HEK293 (cell line): ENCODE measurements at regions not wholly inside any gene's neighbourhood (a gene's known extent, or its start where the extent isn't known, plus 50 kb on each side); places are given as distances from the start of the nearest gene placed in this dataset.

ENCODE experiments used
- ATF2 ChIP-seq: fragments of 450-650 bp; formaldehyde crosslinking; IDR thresholded peaks from 2 replicates; pipeline ENCODE4 v1.5.1; 2016; ENCODE audit warnings: missing biosample characterization, missing genetic modification characterization, low read depth
- KLF9 ChIP-seq: fragments of 450-650 bp; formaldehyde crosslinking; IDR thresholded peaks from 2 replicates; pipeline ENCODE4 v1.5.1; 2016; ENCODE audit warnings: missing biosample characterization, missing genetic modification characterization, low read depth
- ZBTB17 ChIP-seq: fragments of 450-650 bp; formaldehyde crosslinking; IDR thresholded peaks from 2 replicates; pipeline ENCODE4 v1.5.1; 2016; ENCODE audit warnings: missing biosample characterization, missing genetic modification characterization
- ZBTB21 ChIP-seq: fragments of 450-650 bp; formaldehyde crosslinking; IDR thresholded peaks from 2 replicates; pipeline ENCODE4 v1.5.1; 2017; ENCODE audit warnings: missing biosample characterization, missing genetic modification characterization
- ZNF596 ChIP-seq: fragments of 450-650 bp; IDR thresholded peaks from 2 replicates; pipeline ENCODE4 v1.5.0; 2018; ENCODE audit warnings: missing biosample characterization, mild to moderate bottlenecking, missing genetic modification characterization, moderate library complexity
- TF ChIP-seq, protein P1 (sequence below): fragments of 450-650 bp; formaldehyde crosslinking; IDR thresholded peaks from 2 replicates; pipeline ENCODE4 v1.5.1; 2016; ENCODE audit warnings: missing biosample characterization, missing genetic modification characterization
- TF ChIP-seq, protein P2 (sequence below): fragments of 450-650 bp; formaldehyde crosslinking; IDR thresholded peaks from 2 replicates; pipeline ENCODE4 v1.5.1; 2016; ENCODE audit warnings: missing biosample characterization, missing genetic modification characterization
- TF ChIP-seq, protein P3 (sequence below): fragments of 450-650 bp; formaldehyde crosslinking; IDR thresholded peaks from 2 replicates; pipeline ENCODE4 v1.5.1; 2016; ENCODE audit warnings: missing biosample characterization, missing genetic modification characterization

DNA sequence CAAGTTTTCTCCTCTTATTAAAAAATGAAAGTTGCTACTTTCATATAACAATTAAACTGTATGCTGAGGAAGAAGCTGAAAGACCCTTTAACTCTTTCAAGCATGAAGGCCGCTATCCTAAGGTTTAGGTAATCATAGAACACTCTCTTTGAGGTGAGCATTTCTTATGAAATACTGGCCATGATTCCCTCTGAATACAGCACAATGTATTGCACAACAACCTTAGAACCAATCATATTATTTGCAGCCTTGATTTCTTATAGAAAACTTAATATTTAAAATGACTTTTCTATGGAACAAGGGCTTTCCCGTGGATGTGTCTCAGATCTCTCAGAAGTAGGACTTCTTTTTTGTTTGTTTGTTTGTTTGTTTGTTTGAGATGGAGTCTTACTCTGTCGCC is 333.4 kb upstream of the TEX13C start:
- TF ChIP-seq, protein P1, sequence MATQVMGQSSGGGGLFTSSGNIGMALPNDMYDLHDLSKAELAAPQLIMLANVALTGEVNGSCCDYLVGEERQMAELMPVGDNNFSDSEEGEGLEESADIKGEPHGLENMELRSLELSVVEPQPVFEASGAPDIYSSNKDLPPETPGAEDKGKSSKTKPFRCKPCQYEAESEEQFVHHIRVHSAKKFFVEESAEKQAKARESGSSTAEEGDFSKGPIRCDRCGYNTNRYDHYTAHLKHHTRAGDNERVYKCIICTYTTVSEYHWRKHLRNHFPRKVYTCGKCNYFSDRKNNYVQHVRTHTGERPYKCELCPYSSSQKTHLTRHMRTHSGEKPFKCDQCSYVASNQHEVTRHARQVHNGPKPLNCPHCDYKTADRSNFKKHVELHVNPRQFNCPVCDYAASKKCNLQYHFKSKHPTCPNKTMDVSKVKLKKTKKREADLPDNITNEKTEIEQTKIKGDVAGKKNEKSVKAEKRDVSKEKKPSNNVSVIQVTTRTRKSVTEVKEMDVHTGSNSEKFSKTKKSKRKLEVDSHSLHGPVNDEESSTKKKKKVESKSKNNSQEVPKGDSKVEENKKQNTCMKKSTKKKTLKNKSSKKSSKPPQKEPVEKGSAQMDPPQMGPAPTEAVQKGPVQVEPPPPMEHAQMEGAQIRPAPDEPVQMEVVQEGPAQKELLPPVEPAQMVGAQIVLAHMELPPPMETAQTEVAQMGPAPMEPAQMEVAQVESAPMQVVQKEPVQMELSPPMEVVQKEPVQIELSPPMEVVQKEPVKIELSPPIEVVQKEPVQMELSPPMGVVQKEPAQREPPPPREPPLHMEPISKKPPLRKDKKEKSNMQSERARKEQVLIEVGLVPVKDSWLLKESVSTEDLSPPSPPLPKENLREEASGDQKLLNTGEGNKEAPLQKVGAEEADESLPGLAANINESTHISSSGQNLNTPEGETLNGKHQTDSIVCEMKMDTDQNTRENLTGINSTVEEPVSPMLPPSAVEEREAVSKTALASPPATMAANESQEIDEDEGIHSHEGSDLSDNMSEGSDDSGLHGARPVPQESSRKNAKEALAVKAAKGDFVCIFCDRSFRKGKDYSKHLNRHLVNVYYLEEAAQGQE (tag by site-specific recombination), result no peak
- TF ChIP-seq KLF9 (tag by site-specific recombination), result no peak
- TF ChIP-seq ZNF596, result no peak
- TF ChIP-seq, protein P2, sequence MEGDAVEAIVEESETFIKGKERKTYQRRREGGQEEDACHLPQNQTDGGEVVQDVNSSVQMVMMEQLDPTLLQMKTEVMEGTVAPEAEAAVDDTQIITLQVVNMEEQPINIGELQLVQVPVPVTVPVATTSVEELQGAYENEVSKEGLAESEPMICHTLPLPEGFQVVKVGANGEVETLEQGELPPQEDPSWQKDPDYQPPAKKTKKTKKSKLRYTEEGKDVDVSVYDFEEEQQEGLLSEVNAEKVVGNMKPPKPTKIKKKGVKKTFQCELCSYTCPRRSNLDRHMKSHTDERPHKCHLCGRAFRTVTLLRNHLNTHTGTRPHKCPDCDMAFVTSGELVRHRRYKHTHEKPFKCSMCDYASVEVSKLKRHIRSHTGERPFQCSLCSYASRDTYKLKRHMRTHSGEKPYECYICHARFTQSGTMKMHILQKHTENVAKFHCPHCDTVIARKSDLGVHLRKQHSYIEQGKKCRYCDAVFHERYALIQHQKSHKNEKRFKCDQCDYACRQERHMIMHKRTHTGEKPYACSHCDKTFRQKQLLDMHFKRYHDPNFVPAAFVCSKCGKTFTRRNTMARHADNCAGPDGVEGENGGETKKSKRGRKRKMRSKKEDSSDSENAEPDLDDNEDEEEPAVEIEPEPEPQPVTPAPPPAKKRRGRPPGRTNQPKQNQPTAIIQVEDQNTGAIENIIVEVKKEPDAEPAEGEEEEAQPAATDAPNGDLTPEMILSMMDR (tag by site-specific recombination), result no peak
- no peak for TF ChIP-seq ATF2 (tag by site-specific recombination)
- no peak for TF ChIP-seq ZBTB17 (tag by site-specific recombination)
- no peak for TF ChIP-seq ZBTB21 (tag by site-specific recombination)
- TF ChIP-seq, protein P3, sequence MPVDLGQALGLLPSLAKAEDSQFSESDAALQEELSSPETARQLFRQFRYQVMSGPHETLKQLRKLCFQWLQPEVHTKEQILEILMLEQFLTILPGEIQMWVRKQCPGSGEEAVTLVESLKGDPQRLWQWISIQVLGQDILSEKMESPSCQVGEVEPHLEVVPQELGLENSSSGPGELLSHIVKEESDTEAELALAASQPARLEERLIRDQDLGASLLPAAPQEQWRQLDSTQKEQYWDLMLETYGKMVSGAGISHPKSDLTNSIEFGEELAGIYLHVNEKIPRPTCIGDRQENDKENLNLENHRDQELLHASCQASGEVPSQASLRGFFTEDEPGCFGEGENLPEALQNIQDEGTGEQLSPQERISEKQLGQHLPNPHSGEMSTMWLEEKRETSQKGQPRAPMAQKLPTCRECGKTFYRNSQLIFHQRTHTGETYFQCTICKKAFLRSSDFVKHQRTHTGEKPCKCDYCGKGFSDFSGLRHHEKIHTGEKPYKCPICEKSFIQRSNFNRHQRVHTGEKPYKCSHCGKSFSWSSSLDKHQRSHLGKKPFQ, result no peak
